Neural cell (in vitro differentiated cells): ENCODE measurements at regions not wholly inside any gene's neighbourhood (a gene's known extent, or its start where the extent isn't known, plus 50 kb on each side); places are given as distances from the start of the nearest gene placed in this dataset.

ENCODE experiments used
- CTCF ChIP-seq: fragments of 450-650 bp; IDR thresholded peaks from 2 replicates; pipeline ENCODE4 v1.5.1; 2014; ENCODE audit warnings: antibody characterized with exemption, mild to moderate bottlenecking, moderate library complexity; ENCODE audit not compliant: poor library complexity, severe bottlenecking
- EP300 ChIP-seq: fragments of 450-650 bp; conservative IDR thresholded peaks from 2 replicates; pipeline ENCODE4 v1.6.1; 2014; ENCODE audit warnings: antibody characterized with exemption, mild to moderate bottlenecking, moderate library complexity; ENCODE audit not compliant: poor library complexity, severe bottlenecking
- POLR2AphosphoS5 ChIP-seq: IDR thresholded peaks from 2 replicates; pipeline ENCODE4 v1.6.1; 2012
- REST ChIP-seq: IDR thresholded peaks from 2 replicates; pipeline ENCODE4 v1.6.1; 2012; ENCODE audit warnings: borderline replicate concordance
- SMC3 ChIP-seq: fragments of 450-650 bp; conservative IDR thresholded peaks from 2 replicates; pipeline ENCODE4 v1.6.1; 2014; ENCODE audit warnings: antibody characterized with exemption, mild to moderate bottlenecking, moderate library complexity; ENCODE audit not compliant: poor library complexity

GRCh38 chr2:196511258-196512168 is 128.0 kb upstream of the CCDC150 start:
- TF ChIP-seq POLR2AphosphoS5 (no peak), REST (no peak), EP300 (no peak), SMC3 (no peak), CTCF (no peak)
